ENCODE measurements at regions not wholly inside any gene's neighbourhood (a gene's known extent, or its start where the extent isn't known, plus 50 kb on each side); places are given as distances from the start of the nearest gene placed in this dataset.
"Not testable (repeated sequence)": the region's sequence is repeated elsewhere in the genome, so short reads cannot be mapped to it uniquely, and the experiment has no call there.

- DNase-seq = no peak
These were observed 101.7 kb upstream of the MYO10 start for GRCh38 chr5:17037751-17038150.

DNA sequence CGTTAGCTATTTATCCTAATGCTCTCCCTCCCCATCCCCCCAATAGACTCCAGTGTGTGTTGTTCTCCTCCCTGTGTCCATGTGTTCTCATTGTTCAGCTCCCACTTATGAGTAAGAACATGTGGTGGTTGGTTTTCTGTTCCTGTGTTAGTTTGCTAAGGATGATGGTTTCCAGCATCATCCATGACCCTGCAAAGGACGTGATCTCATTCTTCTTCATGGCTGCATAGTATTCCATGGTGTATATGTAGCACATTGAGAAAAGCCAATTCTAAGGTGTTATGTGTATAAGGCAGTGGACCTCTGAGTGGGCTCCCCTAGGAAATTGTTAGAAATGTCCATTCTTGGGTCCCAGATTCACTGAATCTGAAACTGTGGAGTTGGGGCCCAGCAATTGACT, 103.1 kb upstream of the MYO10 start:
- DNase-seq = no peak

- no peak for DNase-seq
These were observed 106.0 kb upstream of the MYO10 start for GRCh38 chr5:17042041-17042440.

DNA sequence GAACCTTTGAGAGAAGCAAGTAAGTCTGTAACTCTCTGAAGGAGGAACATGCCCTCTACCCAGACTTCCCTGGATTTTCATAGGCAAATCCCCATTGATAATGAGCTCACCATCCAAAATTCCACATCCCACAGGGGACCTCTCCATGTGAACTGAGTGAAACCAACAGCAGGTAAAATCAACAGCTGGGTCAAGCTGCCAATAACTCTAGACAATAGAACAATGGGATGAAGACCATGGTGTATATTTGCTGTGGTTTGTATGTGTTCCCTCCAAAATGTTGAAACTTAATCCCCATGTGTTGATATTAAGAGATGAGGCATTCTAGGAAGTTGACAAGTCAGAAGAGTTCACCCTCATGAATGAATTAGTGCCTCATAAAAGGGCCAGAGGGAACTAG, 110.2 kb upstream of the MYO10 start:
- DNase-seq = no peak

GRCh38 chr5:17050236-17050635, 114.1 kb upstream of the MYO10 start:
- no peak for DNase-seq

DNA sequence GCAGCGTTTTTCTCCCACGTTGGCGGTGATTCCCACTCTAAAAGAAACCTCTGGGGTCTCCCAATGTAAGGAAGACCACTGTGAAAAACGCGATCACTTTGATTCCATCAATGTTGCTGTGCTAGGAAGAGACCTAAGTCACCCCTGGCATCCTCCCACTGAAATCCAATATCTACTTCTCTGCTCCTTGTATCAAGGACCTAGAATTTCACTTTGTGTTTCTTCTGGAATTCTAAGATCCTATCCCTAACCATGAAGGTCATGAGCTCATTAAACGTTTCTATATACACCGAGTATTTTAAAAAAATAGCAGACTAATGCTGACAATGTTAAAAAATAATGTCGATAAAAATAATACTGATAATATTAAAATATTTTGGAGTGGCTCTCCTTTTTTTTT, 118.8 kb upstream of the MYO10 start:
- no peak for DNase-seq

GRCh38 chr5:17056141-17056631, 120.1 kb upstream of the MYO10 start:
- DNase-seq = no peak

DNA sequence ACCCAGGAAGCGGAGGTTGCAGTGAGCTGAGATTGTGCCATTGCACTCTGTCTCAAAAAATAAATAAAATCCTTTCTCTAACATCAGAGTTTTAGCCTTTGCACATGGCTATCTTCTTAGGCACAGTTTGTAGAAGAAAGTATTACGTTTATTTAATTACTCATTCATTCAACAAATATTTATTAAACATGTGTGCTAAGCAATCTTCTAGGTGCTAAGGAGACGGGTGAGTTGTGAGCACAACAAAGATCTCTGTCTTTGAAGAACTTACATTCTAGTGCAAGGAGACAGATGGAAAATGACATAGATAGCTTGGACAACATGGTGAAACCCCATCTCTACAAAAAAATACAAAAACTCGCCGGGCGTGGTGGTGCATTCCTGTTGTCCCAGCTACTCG, 122.3 kb upstream of the MYO10 start:
- no peak for DNase-seq

DNA sequence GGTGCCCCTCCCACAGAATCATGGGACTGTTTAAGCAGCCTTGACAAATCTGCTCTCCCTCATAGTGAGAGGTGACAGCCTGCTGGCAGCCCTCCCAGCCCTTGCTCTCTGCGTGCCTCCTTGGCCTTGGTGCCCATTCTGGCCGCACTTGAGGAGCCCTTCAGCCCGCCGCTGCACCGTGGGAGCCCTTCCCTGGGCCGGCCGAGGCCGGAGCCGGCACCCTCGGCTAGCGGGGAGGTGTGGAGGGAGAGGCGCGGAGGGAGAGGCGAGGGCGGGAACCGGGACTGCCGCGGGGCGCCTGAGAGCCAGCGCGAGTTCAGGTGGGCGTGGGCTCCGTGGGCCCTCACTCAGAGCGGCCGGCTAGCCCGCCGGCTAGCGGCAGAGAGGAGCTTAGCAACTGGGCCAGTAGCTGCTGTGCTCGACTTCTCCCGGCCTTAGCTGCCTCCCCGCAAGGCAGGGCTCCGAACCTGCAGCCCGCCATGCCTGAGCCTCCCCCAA, 125.9 kb upstream of the MYO10 start:
- no peak for DNase-seq

DNA sequence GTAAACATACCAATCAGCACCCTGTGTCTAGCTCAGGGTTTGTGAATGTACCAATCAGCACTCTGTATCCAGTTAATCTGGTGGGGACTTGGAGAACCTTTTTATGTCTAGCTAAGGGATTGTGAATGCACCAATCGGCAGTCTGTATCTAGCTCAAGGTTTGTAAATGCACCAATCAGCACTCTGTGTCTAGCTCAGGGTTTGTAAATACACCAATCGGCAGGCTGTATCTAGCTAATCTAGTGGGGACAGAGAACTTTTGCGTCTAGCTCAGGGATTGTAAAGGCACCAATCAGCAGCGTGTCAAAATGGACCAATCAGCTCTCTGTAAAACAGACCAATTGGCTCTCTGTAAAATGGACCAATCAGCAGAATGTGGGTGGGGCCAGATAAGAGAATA, 126.7 kb upstream of the MYO10 start:
- not testable (repeated sequence) for DNase-seq

DNA sequence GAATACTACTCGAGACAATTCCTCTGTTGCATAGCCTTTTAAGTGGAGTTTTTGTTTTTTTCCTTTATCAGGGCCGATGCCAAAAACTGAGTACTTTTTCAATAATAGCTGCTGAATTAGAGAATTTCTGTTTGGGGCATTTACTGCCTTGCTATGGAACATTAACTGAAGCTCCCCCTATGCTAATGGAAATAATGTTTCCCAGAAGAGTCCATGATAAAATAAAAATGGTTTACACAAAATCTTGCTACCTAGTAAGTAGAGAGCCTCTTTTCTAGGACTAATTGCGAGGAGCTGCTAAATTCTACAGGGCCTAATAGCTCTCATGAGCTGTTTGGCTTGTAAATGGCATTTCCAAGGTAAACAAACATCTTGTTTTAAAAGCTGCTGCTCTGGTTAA, 128.2 kb upstream of the MYO10 start:
- DNase-seq = no peak

DNA sequence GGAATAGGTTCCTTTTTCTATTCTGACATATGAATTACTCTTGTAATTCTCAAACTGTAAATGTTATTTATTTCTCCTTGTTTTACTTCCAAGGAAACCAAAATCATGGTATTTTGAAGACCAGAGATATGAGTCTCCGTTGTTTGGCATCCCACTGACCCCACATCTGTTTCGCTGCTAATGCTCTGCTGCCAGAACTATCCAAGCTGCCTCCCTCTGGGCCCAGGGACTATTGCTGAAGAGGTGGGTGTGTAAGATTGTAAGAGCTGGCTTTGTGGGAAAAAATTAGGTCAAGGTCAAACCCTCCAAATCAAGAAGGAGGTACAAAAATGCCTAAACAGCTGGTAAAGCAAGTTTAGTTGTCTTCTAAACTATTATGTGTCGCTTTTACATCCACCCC, 129.4 kb upstream of the MYO10 start:
- no peak for DNase-seq

DNA sequence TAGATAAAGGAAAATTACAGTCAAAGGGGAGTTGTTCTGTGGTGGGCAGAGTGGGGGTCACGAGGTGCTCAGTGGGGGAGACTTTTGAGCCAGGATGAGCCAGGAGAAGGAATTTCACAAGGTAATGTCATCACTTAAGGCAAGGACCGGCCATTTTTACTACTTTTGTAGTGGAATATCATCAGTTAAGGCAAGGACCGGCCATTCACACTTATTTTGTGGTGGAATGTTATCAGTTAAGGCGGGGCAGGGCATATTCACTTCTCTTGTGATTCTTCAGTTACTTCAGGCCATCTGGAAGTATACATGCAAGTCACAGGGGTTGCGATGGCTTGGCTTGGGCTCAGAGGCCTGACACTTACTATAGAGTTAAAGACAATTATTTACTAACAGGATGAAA, 129.9 kb upstream of the MYO10 start:
- not testable (repeated sequence) for DNase-seq

DNA sequence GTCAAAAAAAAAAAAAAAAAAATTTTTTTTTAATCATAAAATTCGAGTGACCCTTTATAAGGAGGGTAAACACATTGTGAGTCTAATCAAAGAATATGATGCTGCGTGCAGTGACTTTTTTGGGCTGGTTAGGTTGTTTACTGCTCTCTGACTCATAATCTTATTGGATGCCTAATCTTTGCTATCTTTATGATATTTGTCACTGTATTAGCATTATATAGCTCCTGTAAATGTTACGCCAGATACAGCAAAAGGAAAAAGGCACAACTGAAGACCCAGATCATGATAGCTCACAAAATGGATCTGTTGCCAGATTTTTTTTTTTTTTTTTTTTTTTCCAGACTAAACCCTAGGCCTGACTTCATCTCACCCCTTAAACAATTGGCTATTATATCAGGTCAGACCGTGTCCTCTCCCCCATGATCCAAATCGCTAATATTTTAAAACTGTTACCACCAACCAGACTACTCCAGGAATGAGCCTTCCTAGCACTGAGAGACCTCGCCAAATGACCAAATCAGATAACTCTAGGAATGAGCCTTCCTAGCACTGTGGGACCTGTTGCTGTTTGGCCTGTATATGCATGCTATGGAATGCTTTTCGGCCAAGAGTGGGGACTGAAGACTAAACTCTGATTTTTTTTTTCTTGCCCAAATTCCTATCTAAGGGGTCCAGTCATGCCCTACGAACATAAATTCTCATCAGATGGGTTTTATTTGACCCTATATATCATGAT, 131.7 kb upstream of the MYO10 start:
- no peak for DNase-seq

DNA sequence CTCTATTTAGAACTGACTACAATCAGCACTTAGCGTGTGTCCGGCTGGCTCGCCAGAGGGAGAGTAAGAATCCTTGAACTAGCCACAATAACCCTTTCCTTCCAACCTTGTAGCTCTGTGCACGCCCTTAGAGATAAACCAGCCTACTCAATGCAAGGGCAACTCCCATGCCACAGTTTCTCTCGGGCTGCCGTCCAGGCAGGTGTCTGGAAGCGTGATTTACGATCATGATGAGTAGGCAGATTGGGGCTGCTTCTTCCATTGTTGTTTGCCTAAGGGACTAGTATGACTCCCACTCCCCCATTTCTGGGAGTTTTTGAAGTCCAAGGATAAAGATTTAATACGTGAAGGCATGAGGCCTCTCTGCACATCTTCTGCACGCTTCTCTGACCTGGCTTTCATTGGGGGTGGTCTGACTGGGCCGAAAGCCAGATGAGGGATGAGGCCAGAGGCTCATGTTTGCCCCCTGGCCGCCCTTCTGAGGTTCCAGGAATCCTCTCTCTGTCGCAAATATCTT, 134.0 kb upstream of the MYO10 start:
- DNase-seq = peak; percentile 57

- DNase-seq = no peak
These were observed 134.6 kb upstream of the MYO10 start for GRCh38 chr5:17070647-17071046.

DNA sequence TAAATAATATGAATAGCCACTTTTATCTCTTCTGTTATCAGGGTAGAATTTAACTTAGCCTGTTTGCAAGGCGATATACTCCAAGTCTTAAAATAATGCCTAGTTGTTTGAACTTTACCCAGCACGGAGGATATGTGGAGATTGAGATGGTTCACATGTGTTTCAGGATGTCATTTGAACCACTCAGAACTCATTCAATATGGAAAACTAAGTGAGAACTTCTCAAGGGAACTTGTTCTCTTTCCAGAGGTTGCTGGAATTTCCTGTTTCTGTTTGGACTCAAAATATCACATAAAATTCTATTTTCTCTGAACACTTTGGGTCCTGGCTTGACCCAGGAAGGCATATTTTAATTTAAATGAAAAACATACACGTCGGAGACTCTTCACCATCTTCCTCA, 139.1 kb upstream of the MYO10 start:
- no peak for DNase-seq

- DNase-seq = no peak
These were observed 140.2 kb upstream of the MYO10 start for GRCh38 chr5:17076272-17076671.

- no peak for DNase-seq
These were observed 139.8 kb upstream of the BASP1 start for GRCh38 chr5:17077440-17078233.

- DNase-seq = no peak
These were observed 137.9 kb upstream of the BASP1 start for GRCh38 chr5:17079562-17079961.

- DNase-seq = no peak
These were observed 137.1 kb upstream of the BASP1 start for GRCh38 chr5:17080361-17080760.

- no peak for DNase-seq
These were observed 136.3 kb upstream of the BASP1 start for GRCh38 chr5:17081142-17081541.

- DNase-seq = not testable (repeated sequence)
These were observed 134.2 kb upstream of the BASP1 start for GRCh38 chr5:17083276-17083675.

DNA sequence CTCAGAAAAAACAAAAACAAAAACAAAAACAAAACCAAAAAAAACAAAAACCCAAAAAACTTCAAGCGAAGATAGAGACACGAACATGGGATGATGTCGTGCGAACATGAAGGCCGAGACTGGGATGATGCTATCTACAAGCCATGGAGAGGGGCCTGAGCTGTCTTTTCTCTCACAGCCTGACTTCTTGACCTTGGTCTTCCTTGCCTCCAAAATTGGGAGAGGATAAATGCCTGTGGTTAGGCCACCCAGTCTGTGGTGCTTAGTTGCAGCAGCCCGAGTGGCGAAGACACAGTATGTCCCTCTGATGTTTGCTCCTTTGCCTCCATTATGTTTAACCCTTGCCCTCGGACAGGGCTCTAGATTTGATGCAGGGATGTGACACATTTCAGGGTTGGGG, 130.4 kb upstream of the BASP1 start:
- no peak for DNase-seq

Measured in NCI-H510A (cell line).